T-cell (primary cell): ENCODE measurements at regions not wholly inside any gene's neighbourhood (a gene's known extent, or its start where the extent isn't known, plus 50 kb on each side); places are given as distances from the start of the nearest gene placed in this dataset.

Experiments
- ATAC-seq, 4 experiments: fragments of 200-7000 bp in 3 of 4; fragments of 150-1000 bp in 1 of 4; cut with Tn5 transposase; replicated peaks in 1 of 4; 1 replicate in 3 of 4; 2 replicates in 1 of 4; pipeline ENCODE4 v1.10.0; 2021; ENCODE audit warnings: moderate library complexity in 3 of 4, mild to moderate bottlenecking in 2 of 4, moderate number of reproducible peaks in 1 of 4
- CTCF ChIA-PET, 2 donors: fragments of 300-600 bp; sonication (Branson Sonifier 250); formaldehyde crosslinking; loops; one replicate each; lab custom pipeline; 2022; ENCODE audit warnings: antibody characterized with exemption in 2 of 2; lab: Charles Lee
- POLR2A ChIA-PET, 2 donors: fragments of 300-600 bp; sonication (Branson Sonifier 250); formaldehyde crosslinking; loops; one replicate each; lab custom pipeline; 2022; ENCODE audit warnings: antibody characterized with exemption in 2 of 2; lab: Charles Lee
- DNase-seq, 35 experiments: peaks; one replicate each; pipeline versions ENCODE4 v3.0.0 to v3.0.0-alpha.2; 2013 to 2023
- H3K27ac ChIP-seq: one replicate; pipeline ENCODE4 v1.5.1; 2013; ENCODE audit warnings: low read length
- H3K27me3 ChIP-seq, 2 experiments: replicated peaks in 1 of 2; 1 replicate in 1 of 2; 2 replicates in 1 of 2; pipeline versions ENCODE4 v1.6.1 to v1.7.0; 2013; ENCODE audit warnings: low read length in 1 of 2, mixed read lengths in 1 of 2; ENCODE audit not compliant: control insufficient read depth in 2 of 2, insufficient read depth in 2 of 2; ENCODE audit errors: extremely low read depth in 1 of 2
- H3K36me3 ChIP-seq, 2 donors: 1 replicate in 1 of 2; 2 replicates in 1 of 2; pipeline versions ENCODE4 v1.6.1 to v1.7.0; 2013; ENCODE audit warnings: low read length in 1 of 2; ENCODE audit not compliant: control insufficient read depth in 2 of 2, insufficient read depth in 1 of 2; ENCODE audit errors: extremely low read depth in 1 of 2
- H3K4me1 ChIP-seq, 2 experiments: 1 replicate in 1 of 2; 2 replicates in 1 of 2; pipeline versions ENCODE4 v1.6.1 to v1.7.0; 2013; ENCODE audit warnings: low read length in 2 of 2, mixed read lengths in 1 of 2; ENCODE audit not compliant: insufficient read depth in 2 of 2, control insufficient read depth in 1 of 2; ENCODE audit errors: extremely low read depth in 1 of 2
- H3K4me3 ChIP-seq, 2 donors: 1 replicate in 1 of 2; 2 replicates in 1 of 2; pipeline versions ENCODE4 v1.5.1 to v1.7.0; 2013; ENCODE audit warnings: mild to moderate bottlenecking in 2 of 2, low read length in 1 of 2, moderate library complexity in 1 of 2; ENCODE audit not compliant: control insufficient read depth in 1 of 2; ENCODE audit errors: extremely low read depth in 1 of 2
- H3K9me3 ChIP-seq: 2 replicates; pipeline ENCODE4 v1.7.0; 2013
- H3K27ac Mint-ChIP-seq, 2 donors: one replicate each; pipeline ENCODE4 v1.8.0; 2020 to 2021; ENCODE audit warnings: mild to moderate bottlenecking in 2 of 2, mixed read lengths in 2 of 2
- H3K27me3 Mint-ChIP-seq, 2 donors: one replicate each; pipeline ENCODE4 v1.8.0; 2021 to 2022; ENCODE audit warnings: mixed read lengths in 2 of 2
- H3K36me3 Mint-ChIP-seq: one replicate; pipeline ENCODE4 v1.8.0; 2021; ENCODE audit warnings: mixed read lengths
- H3K4me1 Mint-ChIP-seq, 3 donors: one replicate each; pipeline ENCODE4 v1.8.0; 2020 to 2022; ENCODE audit warnings: mixed read lengths in 3 of 3, mild to moderate bottlenecking in 1 of 3
- H3K4me3 Mint-ChIP-seq, 3 donors: one replicate each; pipeline ENCODE4 v1.8.0; 2020 to 2022; ENCODE audit warnings: mild to moderate bottlenecking in 3 of 3, mixed read lengths in 3 of 3, moderate library complexity in 3 of 3
- H3K9me3 Mint-ChIP-seq, 3 donors: one replicate each; pipeline ENCODE4 v1.8.0; 2020 to 2022; ENCODE audit warnings: mixed read lengths in 3 of 3
- WGBS: methylation state at CpG from one replicate; pipeline ENCODE4 v1.1.5; 2013; ENCODE audit warnings: missing lambda C conversion rate; ENCODE audit not compliant: insufficient coverage; 5-methylcytosine and 5-hydroxymethylcytosine counted together

DNA sequence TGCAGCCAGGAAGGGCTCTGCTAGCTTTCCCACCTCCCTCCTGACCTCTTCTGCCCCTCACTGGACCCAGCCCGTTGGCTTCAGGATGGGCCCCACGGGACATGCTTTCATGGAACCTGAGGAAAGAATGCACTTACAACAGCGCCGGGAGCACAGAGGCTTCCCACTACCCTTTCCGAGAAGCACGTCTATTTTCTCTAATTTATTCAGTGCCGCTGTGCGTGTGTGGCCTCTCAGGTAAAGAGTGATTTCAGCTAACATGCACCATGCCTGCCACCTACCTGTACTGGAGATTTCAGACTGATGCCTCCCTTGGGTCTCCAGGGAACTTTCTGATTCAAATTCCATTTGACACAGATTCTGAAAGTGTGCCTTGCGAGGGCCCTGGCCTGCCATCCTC is 140.1 kb downstream of the CYLD start:
- H3K4me1 ChIP-seq, result no peaks in the 10 kb centered on the region
- H3K9me3 ChIP-seq, result no peaks in the 10 kb centered on the region
- H3K36me3 ChIP-seq, result no peaks in the 10 kb centered on the region
- H3K9me3 Mint-ChIP-seq, result no peaks in the 10 kb centered on the region
- DNase-seq, result no peak
- H3K27ac Mint-ChIP-seq, result no peak overlapping the region
- peaks cover 0 to 39% of the 10 kb centered on the region in 2 experiments for H3K27me3 ChIP-seq
- H3K27ac ChIP-seq, result no peak overlapping the region
- ChIA-PET POLR2A (no interaction called here), CTCF (no interaction called here)
- H3K4me3 Mint-ChIP-seq, result no peak overlapping the region
- no peak for ATAC-seq
- no peaks in the 10 kb centered on the region for H3K36me3 Mint-ChIP-seq
- no peaks in the 10 kb centered on the region for H3K4me1 Mint-ChIP-seq
- H3K27me3 Mint-ChIP-seq, result peaks cover 48 to 52% of the 10 kb centered on the region in 2 donors
- no peak overlapping the region for H3K4me3 ChIP-seq
- WGBS, result 83% methylated on average over 9 of the region's 9 CpGs

DNA sequence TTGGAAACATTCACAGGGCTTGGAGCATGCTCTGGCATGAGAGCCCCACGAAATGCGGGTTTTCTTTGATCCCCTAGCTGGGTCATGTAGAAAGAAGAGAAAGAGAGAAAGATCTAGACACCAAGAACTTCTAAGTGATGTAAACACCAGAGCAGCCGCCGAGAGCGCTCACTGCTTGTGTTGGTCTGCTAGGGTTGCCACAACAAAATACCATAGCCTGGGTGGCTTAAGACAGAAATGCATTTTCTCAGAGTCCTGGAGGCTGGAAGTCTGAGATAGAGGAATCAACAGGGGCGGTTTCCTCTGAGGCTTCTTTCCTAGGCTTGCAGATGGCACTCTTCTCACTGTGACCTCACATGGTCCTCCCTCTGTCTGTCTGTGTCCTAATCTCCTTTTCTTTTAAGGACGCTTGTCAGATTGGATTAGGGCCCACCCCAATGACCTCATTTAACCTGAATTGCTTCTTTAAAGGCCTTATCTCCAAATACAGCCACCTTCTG is 139.5 kb downstream of the CYLD start:
- H3K27me3 Mint-ChIP-seq, result peaks cover 45 to 52% of the 10 kb centered on the region in 2 donors
- H3K4me3 ChIP-seq, result no peak overlapping the region
- ChIA-PET POLR2A (no interaction called here), CTCF (no interaction called here)
- H3K27ac Mint-ChIP-seq, result no peak overlapping the region
- no peak overlapping the region for H3K4me3 Mint-ChIP-seq
- peaks cover 0 to 36% of the 10 kb centered on the region in 2 experiments for H3K27me3 ChIP-seq
- H3K9me3 Mint-ChIP-seq, result no peaks in the 10 kb centered on the region
- H3K36me3 Mint-ChIP-seq, result no peaks in the 10 kb centered on the region
- H3K9me3 ChIP-seq, result no peaks in the 10 kb centered on the region
- DNase-seq (no peak), ATAC-seq (no peak)
- WGBS, result 78% methylated on average over 4 of the region's 7 CpGs
- H3K4me1 Mint-ChIP-seq, result no peaks in the 10 kb centered on the region
- H3K4me1 ChIP-seq, result no peaks in the 10 kb centered on the region
- H3K27ac ChIP-seq, result no peak overlapping the region
- H3K36me3 ChIP-seq, result no peaks in the 10 kb centered on the region

DNA sequence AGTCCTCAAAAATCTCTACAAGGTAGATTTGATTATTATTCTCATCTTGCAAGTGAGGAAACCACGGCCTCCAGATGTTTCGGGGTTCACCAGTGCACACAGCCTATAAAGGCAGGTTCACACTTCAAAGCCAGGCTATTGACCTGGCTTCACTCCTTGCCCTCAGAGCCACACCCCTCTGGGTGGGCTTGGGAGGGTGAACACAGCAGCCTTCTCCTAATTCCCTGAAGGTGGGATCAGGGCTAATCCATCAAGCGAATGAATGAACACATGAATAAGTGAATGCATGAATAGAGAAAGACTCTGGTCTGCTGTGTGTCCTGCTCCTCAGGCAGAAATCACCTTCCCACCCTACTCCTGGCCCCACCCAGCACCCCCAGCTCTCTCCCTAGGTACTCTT is 139.0 kb downstream of the CYLD start:
- Mint-ChIP-seq H3K4me3 (no peak overlapping the region), H3K27me3 (peaks cover 49 to 55% of the 10 kb centered on the region in 2 donors), H3K27ac (no peak overlapping the region), H3K36me3 (no peaks in the 10 kb centered on the region), H3K4me1 (no peaks in the 10 kb centered on the region), H3K9me3 (no peaks in the 10 kb centered on the region)
- Histone ChIP-seq H3K9me3 (no peaks in the 10 kb centered on the region), H3K36me3 (no peaks in the 10 kb centered on the region), H3K4me1 (no peaks in the 10 kb centered on the region), H3K27me3 (peaks cover 0 to 36% of the 10 kb centered on the region in 2 experiments), H3K4me3 (no peak overlapping the region), H3K27ac (no peak overlapping the region)
- DNase-seq (no peak), ATAC-seq (no peak)
- no CpG with 5 or more reads among the region's 3 CpGs for WGBS
- CTCF ChIA-PET, result no interaction called here
- POLR2A ChIA-PET, result no interaction called here

DNA sequence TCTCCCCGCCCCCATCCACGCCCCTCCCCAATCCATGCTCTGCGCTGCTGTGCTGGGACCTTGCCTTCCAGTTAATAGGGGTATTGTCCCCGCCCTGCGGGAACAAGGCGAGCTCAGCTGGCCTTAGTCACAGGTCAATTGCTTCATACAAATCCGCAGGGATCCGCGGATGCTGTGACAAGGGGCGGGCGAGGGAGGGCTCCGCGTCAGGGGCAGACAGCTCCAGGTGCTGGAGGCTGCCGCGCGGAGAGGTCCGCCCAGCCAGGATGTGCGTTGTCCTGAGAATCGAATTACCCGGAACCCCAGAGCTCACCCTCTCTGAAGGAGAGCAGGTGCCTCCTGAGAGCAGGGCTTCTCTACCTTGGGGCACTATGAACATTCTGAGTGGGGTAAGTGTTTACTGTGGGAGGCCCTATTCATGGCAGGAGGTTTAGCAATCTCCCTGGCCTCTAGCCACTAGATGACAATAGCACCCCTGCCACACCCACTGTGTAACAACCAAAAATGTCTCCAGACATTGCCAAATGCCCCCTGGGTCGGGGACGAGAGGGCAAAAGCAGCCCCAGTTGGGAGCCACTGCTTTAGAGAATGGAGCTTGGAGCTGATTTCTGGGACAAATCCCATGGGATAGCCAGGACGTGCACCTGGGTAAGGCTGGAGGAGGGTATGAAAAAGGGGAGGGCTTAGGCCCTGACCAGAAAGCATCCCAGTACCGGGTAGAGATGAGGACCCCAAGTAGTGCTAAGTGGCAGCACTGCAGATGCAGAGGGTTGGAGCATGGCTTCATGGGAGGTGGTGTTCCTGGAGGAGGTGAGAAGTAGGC is 138.2 kb downstream of the CYLD start:
- Mint-ChIP-seq H3K9me3 (no peaks in the 10 kb centered on the region), H3K27me3 (peaks cover 48 to 55% of the 10 kb centered on the region in 2 donors), H3K4me1 (no peaks in the 10 kb centered on the region), H3K4me3 (no peak overlapping the region), H3K27ac (no peak overlapping the region), H3K36me3 (no peaks in the 10 kb centered on the region)
- ATAC-seq (no peak), DNase-seq (no peak)
- CTCF ChIA-PET, result no interaction called here
- Histone ChIP-seq H3K9me3 (no peaks in the 10 kb centered on the region), H3K27ac (no peak overlapping the region), H3K4me1 (no peaks in the 10 kb centered on the region), H3K27me3 (peaks cover 0 to 38% of the 10 kb centered on the region in 2 experiments), H3K4me3 (no peak overlapping the region), H3K36me3 (no peaks in the 10 kb centered on the region)
- POLR2A ChIA-PET, result no interaction called here
- WGBS, result 41% methylated on average over 18 of the region's 24 CpGs

DNA sequence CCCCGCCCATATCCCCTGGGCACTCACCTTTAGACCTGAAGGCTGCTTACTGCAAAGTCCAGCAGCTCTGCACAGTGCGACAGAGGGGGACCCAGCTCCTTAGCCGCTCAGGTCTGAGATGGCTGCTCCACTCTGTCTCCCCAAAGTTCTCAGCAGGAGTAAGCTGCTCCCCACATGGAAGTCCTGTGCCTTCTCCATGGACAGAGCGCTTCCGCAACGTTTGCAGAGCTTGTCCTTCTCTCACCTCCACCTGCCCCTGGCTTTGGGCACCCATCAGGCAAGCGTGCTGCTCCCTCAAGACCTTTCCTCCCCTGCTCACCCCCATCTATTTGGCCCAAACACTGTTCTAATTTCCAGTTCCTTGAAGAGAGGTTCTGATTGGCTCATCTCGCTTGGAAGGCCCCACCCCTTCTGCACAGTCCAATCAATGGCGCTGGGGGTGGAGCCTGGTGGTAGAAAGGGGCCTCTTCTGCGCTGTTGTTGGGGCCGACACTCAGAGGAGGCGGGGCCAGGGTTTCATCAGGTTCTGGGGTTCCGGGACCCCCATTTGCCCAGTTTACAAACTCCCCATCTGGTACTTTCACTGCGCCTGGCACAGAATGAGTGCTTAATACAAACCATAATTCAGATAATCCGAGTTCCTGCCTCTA is 137.2 kb downstream of the CYLD start:
- no peak overlapping the region for H3K27ac ChIP-seq
- peaks cover 48 to 53% of the 10 kb centered on the region in 2 donors for H3K27me3 Mint-ChIP-seq
- H3K4me1 Mint-ChIP-seq, result no peaks in the 10 kb centered on the region
- H3K27me3 ChIP-seq, result peaks cover 0 to 38% of the 10 kb centered on the region in 2 experiments
- no peak for DNase-seq
- ChIA-PET POLR2A (no interaction called here), CTCF (no interaction called here)
- H3K36me3 ChIP-seq, result no peaks in the 10 kb centered on the region
- H3K4me3 ChIP-seq, result no peak overlapping the region
- no peaks in the 10 kb centered on the region for H3K4me1 ChIP-seq
- H3K36me3 Mint-ChIP-seq, result no peaks in the 10 kb centered on the region
- H3K9me3 Mint-ChIP-seq, result no peaks in the 10 kb centered on the region
- no peaks in the 10 kb centered on the region for H3K9me3 ChIP-seq
- no peak overlapping the region for H3K4me3 Mint-ChIP-seq
- ATAC-seq, result no peak
- WGBS, result 79% methylated on average over 13 of the region's 15 CpGs
- H3K27ac Mint-ChIP-seq, result peak overlapping the region in 1 of 2 donors; percentile 36

DNA sequence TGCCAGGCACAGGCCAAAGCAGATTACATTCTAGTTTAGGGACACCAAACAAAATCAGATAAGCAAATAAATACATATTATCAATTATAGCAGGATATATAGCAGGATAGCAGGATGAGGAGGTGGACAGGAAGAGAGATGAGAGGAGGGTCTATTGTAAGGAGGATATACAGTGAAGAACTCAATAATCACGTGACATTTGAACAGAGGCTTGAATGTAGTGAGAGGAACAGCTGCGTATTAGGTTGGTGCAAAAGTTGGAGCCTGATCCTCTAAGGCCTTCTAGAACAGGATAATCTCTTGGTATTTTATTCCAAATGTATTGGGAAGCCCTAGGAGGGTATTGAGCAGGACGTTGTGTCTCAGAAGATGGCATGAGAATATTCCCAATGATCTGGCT is 136.7 kb downstream of the CYLD start:
- ChIA-PET CTCF (no interaction called here), POLR2A (no interaction called here)
- H3K27ac Mint-ChIP-seq, result no peak overlapping the region
- H3K4me1 Mint-ChIP-seq, result no peaks in the 10 kb centered on the region
- peaks cover 44 to 50% of the 10 kb centered on the region in 2 donors for H3K27me3 Mint-ChIP-seq
- ATAC-seq, result no peak
- Histone ChIP-seq H3K4me3 (no peak overlapping the region), H3K4me1 (no peaks in the 10 kb centered on the region), H3K27ac (no peak overlapping the region), H3K9me3 (no peaks in the 10 kb centered on the region), H3K27me3 (peaks cover 0 to 36% of the 10 kb centered on the region in 2 experiments), H3K36me3 (no peaks in the 10 kb centered on the region)
- WGBS, result 64% methylated on average over 2 of the region's 3 CpGs
- no peak overlapping the region for H3K4me3 Mint-ChIP-seq
- no peaks in the 10 kb centered on the region for H3K36me3 Mint-ChIP-seq
- no peak for DNase-seq
- H3K9me3 Mint-ChIP-seq, result no peaks in the 10 kb centered on the region
